RWPE2 (cell line): ENCODE measurements at regions not wholly inside any gene's neighbourhood (a gene's known extent, or its start where the extent isn't known, plus 50 kb on each side); places are given as distances from the start of the nearest gene placed in this dataset.

Source experiments
- ATAC-seq: fragments of 200-7000 bp; cut with Tn5 transposase; 3 replicates; pipeline ENCODE4 v1.9.1; 2021; ENCODE audit warnings: low read depth
- DNase-seq: peaks from one replicate; pipeline ENCODE4 v3.0.0-alpha.2; 2020; ENCODE audit warnings: low spot score
- H3K27ac ChIP-seq: fragments of 450-650 bp; 2 replicates; pipeline ENCODE4 v1.5.1; 2017; ENCODE audit warnings: mild to moderate bottlenecking; ENCODE audit not compliant: poor library complexity, severe bottlenecking
- H3K27me3 ChIP-seq: fragments of 250-450 bp; sonication (Bioruptor Pico); 2 replicates; pipeline ENCODE4 v1.5.1; 2021; ENCODE audit warnings: mild to moderate bottlenecking, moderate library complexity; ENCODE audit not compliant: insufficient read depth, poor library complexity, severe bottlenecking
- H3K36me3 ChIP-seq: fragments of 250-450 bp; sonication (Bioruptor Pico); 2 replicates; pipeline ENCODE4 v1.5.1; 2020; ENCODE audit warnings: low read depth, mild to moderate bottlenecking, moderate library complexity
- H3K4me1 ChIP-seq: fragments of 250-450 bp; sonication (Bioruptor Pico); 2 replicates; pipeline ENCODE4 v1.5.1; 2021; ENCODE audit warnings: mild to moderate bottlenecking, moderate library complexity; ENCODE audit not compliant: insufficient read depth, poor library complexity, severe bottlenecking
- H3K4me3 ChIP-seq: fragments of 250-450 bp; sonication (Bioruptor Pico); 2 replicates; pipeline ENCODE4 v1.5.1; 2021; ENCODE audit warnings: mild to moderate bottlenecking, moderate library complexity; ENCODE audit not compliant: severe bottlenecking
- H3K9me3 ChIP-seq: fragments of 250-450 bp; sonication (Bioruptor Pico); 2 replicates; pipeline ENCODE4 v1.5.1; 2021; ENCODE audit warnings: mild to moderate bottlenecking, moderate library complexity; ENCODE audit not compliant: severe bottlenecking
- TF ChIP-seq, protein P1 (sequence below): fragments of 450-650 bp; IDR thresholded peaks from one replicate; pipeline ENCODE4 v1.5.1; 2017; ENCODE audit warnings: mild to moderate bottlenecking, moderate library complexity; ENCODE audit not compliant: poor library complexity, severe bottlenecking

DNA sequence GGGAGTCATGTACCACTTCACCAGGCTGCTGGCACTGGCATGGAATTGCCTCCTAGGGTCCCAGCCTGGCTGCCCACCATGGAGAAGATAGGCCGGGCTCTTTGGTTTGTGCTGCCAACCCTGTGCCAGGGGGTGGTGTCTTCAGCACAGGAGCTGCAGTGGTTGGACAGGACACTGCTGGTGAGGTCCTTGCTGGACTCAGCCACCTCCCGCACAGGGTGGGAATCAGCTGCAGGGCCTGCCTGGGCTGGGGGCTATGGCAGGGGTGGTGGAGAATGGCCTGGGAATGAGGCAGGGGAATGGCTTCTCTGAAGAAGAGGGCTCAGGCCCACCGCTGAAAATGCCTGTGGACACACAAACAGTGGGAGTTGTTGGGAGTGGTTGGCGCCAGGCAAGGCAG is 70.6 kb upstream of the CAPRIN2 start:
- ATAC-seq (no peak), DNase-seq (no peak)
- no peak overlapping the region for H3K27ac ChIP-seq
- TF ChIP-seq, protein P1, sequence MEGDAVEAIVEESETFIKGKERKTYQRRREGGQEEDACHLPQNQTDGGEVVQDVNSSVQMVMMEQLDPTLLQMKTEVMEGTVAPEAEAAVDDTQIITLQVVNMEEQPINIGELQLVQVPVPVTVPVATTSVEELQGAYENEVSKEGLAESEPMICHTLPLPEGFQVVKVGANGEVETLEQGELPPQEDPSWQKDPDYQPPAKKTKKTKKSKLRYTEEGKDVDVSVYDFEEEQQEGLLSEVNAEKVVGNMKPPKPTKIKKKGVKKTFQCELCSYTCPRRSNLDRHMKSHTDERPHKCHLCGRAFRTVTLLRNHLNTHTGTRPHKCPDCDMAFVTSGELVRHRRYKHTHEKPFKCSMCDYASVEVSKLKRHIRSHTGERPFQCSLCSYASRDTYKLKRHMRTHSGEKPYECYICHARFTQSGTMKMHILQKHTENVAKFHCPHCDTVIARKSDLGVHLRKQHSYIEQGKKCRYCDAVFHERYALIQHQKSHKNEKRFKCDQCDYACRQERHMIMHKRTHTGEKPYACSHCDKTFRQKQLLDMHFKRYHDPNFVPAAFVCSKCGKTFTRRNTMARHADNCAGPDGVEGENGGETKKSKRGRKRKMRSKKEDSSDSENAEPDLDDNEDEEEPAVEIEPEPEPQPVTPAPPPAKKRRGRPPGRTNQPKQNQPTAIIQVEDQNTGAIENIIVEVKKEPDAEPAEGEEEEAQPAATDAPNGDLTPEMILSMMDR: no peak
- no peak overlapping the region for H3K4me3 ChIP-seq
- H3K4me1 ChIP-seq: no peaks in the 10 kb centered on the region
- H3K9me3 ChIP-seq: no peaks in the 10 kb centered on the region
- no peaks in the 10 kb centered on the region for H3K27me3 ChIP-seq
- H3K36me3 ChIP-seq: no peaks in the 10 kb centered on the region

- Histone ChIP-seq H3K4me3 (no peak overlapping the region), H3K36me3 (no peaks in the 10 kb centered on the region), H3K4me1 (no peaks in the 10 kb centered on the region), H3K9me3 (no peaks in the 10 kb centered on the region), H3K27ac (no peak overlapping the region), H3K27me3 (no peaks in the 10 kb centered on the region)
- no peak for ATAC-seq
- TF ChIP-seq, protein P1: no peak
- DNase-seq: no peak
Measured at GRCh38 chr12:30824311-30824710, 69.6 kb upstream of the CAPRIN2 start.

DNA sequence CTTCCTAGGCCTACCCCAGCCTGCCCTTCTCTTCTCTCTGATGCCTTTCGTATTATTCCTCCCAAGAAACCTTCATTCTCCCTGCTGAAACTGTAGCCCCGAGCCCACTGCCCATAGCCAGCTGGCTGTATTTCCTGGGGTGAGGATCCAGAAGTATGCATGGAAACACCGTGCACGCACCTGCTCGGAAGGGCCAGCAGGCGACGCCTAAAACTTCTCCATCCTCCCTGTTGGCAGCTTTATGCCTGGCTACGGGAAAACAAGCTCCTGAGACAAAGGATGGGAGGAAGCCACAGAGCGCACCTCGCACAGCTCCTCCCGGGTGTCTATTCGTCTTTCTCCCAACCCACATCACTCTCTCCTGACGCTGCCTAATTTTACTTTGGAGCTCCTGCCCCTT is 69.0 kb upstream of the CAPRIN2 start:
- Histone ChIP-seq H3K27ac (no peak overlapping the region), H3K36me3 (no peaks in the 10 kb centered on the region), H3K27me3 (no peaks in the 10 kb centered on the region), H3K4me1 (no peaks in the 10 kb centered on the region), H3K9me3 (no peaks in the 10 kb centered on the region), H3K4me3 (no peak overlapping the region)
- TF ChIP-seq, protein P1: no peak
- no peak for DNase-seq
- no peak for ATAC-seq

DNA sequence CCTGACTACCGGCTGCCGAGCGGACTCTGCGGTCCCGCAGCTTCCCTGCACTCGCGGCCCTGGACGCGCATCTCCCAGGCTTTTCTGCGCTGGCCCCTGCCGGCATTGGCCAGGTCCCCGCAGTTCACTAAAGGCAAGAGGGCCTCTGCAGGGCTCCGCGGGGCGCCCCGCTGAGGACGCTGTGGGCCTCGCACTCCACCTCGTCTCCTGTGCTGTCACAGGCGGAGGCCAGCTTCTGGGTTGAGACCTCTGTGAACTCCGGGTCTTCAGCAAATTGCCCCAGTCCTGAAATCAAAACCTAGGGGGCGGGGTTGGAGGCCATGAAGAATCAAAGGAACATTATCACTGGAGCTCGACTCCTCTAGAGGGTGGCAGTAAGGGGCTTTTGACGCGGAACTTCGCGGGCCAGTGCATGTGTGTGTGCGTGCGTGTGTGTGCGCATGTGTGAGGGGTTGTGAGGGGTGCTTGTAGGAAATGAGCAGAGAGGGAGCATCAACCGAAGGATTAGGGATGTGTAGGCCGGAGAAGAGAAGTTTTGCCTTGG is 68.5 kb upstream of the CAPRIN2 start:
- no peaks in the 10 kb centered on the region for H3K4me1 ChIP-seq
- ATAC-seq: no peak
- no peak overlapping the region for H3K27ac ChIP-seq
- H3K9me3 ChIP-seq: no peaks in the 10 kb centered on the region
- TF ChIP-seq, protein P1: no peak
- H3K4me3 ChIP-seq: no peak overlapping the region
- no peaks in the 10 kb centered on the region for H3K27me3 ChIP-seq
- DNase-seq: no peak
- no peaks in the 10 kb centered on the region for H3K36me3 ChIP-seq

- Histone ChIP-seq H3K36me3 (no peaks in the 10 kb centered on the region), H3K27me3 (no peaks in the 10 kb centered on the region), H3K9me3 (no peaks in the 10 kb centered on the region), H3K4me3 (no peak overlapping the region), H3K4me1 (no peaks in the 10 kb centered on the region), H3K27ac (no peak overlapping the region)
- no peak for DNase-seq
- TF ChIP-seq, protein P1: no peak
- ATAC-seq: no peak; the same call in 2 of the 3 replicates
Measured at GRCh38 chr12:30822385-30823155, 67.8 kb upstream of the CAPRIN2 start.
